ENCODE measurements at regions not wholly inside any gene's neighbourhood (a gene's known extent, or its start where the extent isn't known, plus 50 kb on each side); places are given as distances from the start of the nearest gene placed in this dataset.

DNA sequence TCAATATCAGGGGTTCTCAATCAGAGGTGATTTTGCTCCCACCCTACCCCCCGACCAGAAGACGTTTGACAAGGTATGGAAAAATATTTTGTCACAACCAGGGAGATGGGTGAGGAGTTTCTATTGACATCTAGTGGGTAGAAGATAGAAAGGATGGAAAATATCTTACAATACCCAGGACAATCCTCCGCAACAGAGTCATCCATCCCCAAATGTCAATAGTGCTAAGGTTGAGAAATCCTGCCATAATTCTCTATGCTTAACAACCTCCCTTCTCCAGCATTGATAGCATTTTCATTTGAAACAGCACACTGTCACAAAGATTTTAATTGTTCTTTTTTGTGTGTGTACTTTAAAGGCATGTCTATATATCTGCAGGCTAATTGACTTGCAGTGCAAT, 890.5 kb downstream of the PDHA2 start:
- Histone ChIP-seq H4K20me1 (ENCODE audit: control insufficient read depth, extremely low read depth, insufficient read depth, low read length) (no peaks in the 10 kb centered on the region), H3K27ac (ENCODE audit: control insufficient read depth, insufficient read depth, low read length) (no peak overlapping the region), H3K27me3 (ENCODE audit: control insufficient read depth, extremely low read depth, insufficient read depth, low read length) (no peaks in the 10 kb centered on the region), H3K4me2 (ENCODE audit: control insufficient read depth, extremely low read depth, insufficient read depth, low read depth, low read length) (no peak overlapping the region), H3K36me3 (ENCODE audit: control insufficient read depth in 2 of 2, extremely low read depth in 1 of 2, insufficient read depth in 2 of 2, low read length in 2 of 2) (no peaks in the 10 kb centered on the region), H3K4me1 (ENCODE audit: control insufficient read depth, extremely low read depth, insufficient read depth, low read length) (no peaks in the 10 kb centered on the region), H3K9me1 (ENCODE audit: control insufficient read depth, extremely low read depth, insufficient read depth, low read length) (no peaks in the 10 kb centered on the region), H3K79me2 (ENCODE audit: control insufficient read depth, insufficient read depth, low read length) (no peaks in the 10 kb centered on the region), H3K4me3 (ENCODE audit: control insufficient read depth in 2 of 3, extremely low read depth in 1 of 3, insufficient read depth in 2 of 3, low read depth in 1 of 3, low read length in 3 of 3) (no peak overlapping the region), H2AFZ (ENCODE audit: control insufficient read depth, low read length) (no peak overlapping the region), H3K9ac (ENCODE audit: control insufficient read depth, extremely low read depth, insufficient read depth, low read length) (no peak overlapping the region), H3K9me3 (ENCODE audit: control insufficient read depth, low read depth, low read length) (no peaks in the 10 kb centered on the region)
- TF ChIP-seq EZH2 (IDR thresholded peaks at IDR 0.05; ENCODE audit: low read length): no peak
- TF ChIP-seq, protein P1, sequence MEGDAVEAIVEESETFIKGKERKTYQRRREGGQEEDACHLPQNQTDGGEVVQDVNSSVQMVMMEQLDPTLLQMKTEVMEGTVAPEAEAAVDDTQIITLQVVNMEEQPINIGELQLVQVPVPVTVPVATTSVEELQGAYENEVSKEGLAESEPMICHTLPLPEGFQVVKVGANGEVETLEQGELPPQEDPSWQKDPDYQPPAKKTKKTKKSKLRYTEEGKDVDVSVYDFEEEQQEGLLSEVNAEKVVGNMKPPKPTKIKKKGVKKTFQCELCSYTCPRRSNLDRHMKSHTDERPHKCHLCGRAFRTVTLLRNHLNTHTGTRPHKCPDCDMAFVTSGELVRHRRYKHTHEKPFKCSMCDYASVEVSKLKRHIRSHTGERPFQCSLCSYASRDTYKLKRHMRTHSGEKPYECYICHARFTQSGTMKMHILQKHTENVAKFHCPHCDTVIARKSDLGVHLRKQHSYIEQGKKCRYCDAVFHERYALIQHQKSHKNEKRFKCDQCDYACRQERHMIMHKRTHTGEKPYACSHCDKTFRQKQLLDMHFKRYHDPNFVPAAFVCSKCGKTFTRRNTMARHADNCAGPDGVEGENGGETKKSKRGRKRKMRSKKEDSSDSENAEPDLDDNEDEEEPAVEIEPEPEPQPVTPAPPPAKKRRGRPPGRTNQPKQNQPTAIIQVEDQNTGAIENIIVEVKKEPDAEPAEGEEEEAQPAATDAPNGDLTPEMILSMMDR (optimal IDR thresholded peaks at IDR 0.05 in 1 of 3, IDR thresholded peaks at IDR 0.05 in 1 of 3, conservative IDR thresholded peaks at IDR 0.05 in 1 of 3; ENCODE audit: extremely low read depth in 1 of 3, insufficient read depth in 2 of 3, low read length in 3 of 3): no peak
- no peak for DNase-seq (ENCODE audit: low read depth, low spot score)
- FAIRE-seq: no peak
- dilution Hi-C loops (cut with MboI; ENCODE audit: extremely low pct_ligation_motif_present, low sequenced_read_pairs): no loop called here

GRCh38 chr4:96736352-96736889, 896.5 kb downstream of the PDHA2 start:
- H3K9me1 ChIP-seq (ENCODE audit: control insufficient read depth, extremely low read depth, insufficient read depth, low read length): no peaks in the 10 kb centered on the region
- no peaks in the 10 kb centered on the region for H3K9me3 ChIP-seq (ENCODE audit: control insufficient read depth, low read depth, low read length)
- TF ChIP-seq, protein P1 (optimal IDR thresholded peaks at IDR 0.05 in 1 of 3, IDR thresholded peaks at IDR 0.05 in 1 of 3, conservative IDR thresholded peaks at IDR 0.05 in 1 of 3; ENCODE audit: extremely low read depth in 1 of 3, insufficient read depth in 2 of 3, low read length in 3 of 3): no peak
- TF ChIP-seq EZH2 (IDR thresholded peaks at IDR 0.05; ENCODE audit: low read length): no peak
- H4K20me1 ChIP-seq (ENCODE audit: control insufficient read depth, extremely low read depth, insufficient read depth, low read length): no peaks in the 10 kb centered on the region
- no peak overlapping the region for H3K4me2 ChIP-seq (ENCODE audit: control insufficient read depth, extremely low read depth, insufficient read depth, low read depth, low read length)
- H3K36me3 ChIP-seq (ENCODE audit: control insufficient read depth in 2 of 2, extremely low read depth in 1 of 2, insufficient read depth in 2 of 2, low read length in 2 of 2): no peaks in the 10 kb centered on the region
- H3K9ac ChIP-seq (ENCODE audit: control insufficient read depth, extremely low read depth, insufficient read depth, low read length): no peak overlapping the region
- H3K27me3 ChIP-seq (ENCODE audit: control insufficient read depth, extremely low read depth, insufficient read depth, low read length): no peaks in the 10 kb centered on the region
- DNase-seq (ENCODE audit: low read depth, low spot score): peak; percentile 1
- no peaks in the 10 kb centered on the region for H3K4me1 ChIP-seq (ENCODE audit: control insufficient read depth, extremely low read depth, insufficient read depth, low read length)
- FAIRE-seq: no peak
- H3K4me3 ChIP-seq (ENCODE audit: control insufficient read depth in 2 of 3, extremely low read depth in 1 of 3, insufficient read depth in 2 of 3, low read depth in 1 of 3, low read length in 3 of 3): no peak overlapping the region
- H3K79me2 ChIP-seq (ENCODE audit: control insufficient read depth, insufficient read depth, low read length): no peaks in the 10 kb centered on the region
- H2AFZ ChIP-seq (ENCODE audit: control insufficient read depth, low read length): no peak overlapping the region
- H3K27ac ChIP-seq (ENCODE audit: control insufficient read depth, insufficient read depth, low read length): no peak overlapping the region
- dilution Hi-C loops (cut with MboI; ENCODE audit: extremely low pct_ligation_motif_present, low sequenced_read_pairs): no loop called here

All from keratinocyte (primary cell).